HCT116 (cell line): ENCODE measurements at regions not wholly inside any gene's neighbourhood (a gene's known extent, or its start where the extent isn't known, plus 50 kb on each side); places are given as distances from the start of the nearest gene placed in this dataset.

ENCODE experiments used
- ATAC-seq: fragments of 200-7000 bp; cut with Tn5 transposase; 2 replicates; pipeline ENCODE4 v1.9.1; 2020; ENCODE audit warnings: mild to moderate bottlenecking, moderate library complexity
- BruUV-seq: library from RNA; stranded (reverse); fragments of 400-500 nt; replicated peaks from 2 replicates; lab custom pipeline; 2021; lab: Mats Ljungman, UMichigan
- CTCF ChIA-PET: fragments of 300-600 bp; sonication (Branson Sonifier 250); formaldehyde crosslinking; loops from one replicate; lab custom pipeline; 2021; ENCODE audit warnings: antibody characterized with exemption; lab: Charles Lee
- POLR2A ChIA-PET: fragments of 300-600, 350-600 bp; sonication (Branson Sonifier 250); formaldehyde crosslinking; loops from one replicate; lab custom pipeline; 2021; ENCODE audit warnings: antibody characterized with exemption; lab: Charles Lee
- RAD21 ChIA-PET, 2 experiments: fragments of 300-600 bp; sonication (Branson Sonifier 250); formaldehyde crosslinking; loops; one replicate each; lab custom pipeline; 2023; ENCODE audit warnings: low total read pairs in 2 of 2; ENCODE audit not compliant: uncharacterized antibody in 2 of 2, unreplicated experiment in 2 of 2, low non-redundant PET in 1 of 2; lab: Charles Lee
- DNase-seq: peaks from one replicate; pipeline ENCODE4 v3.0.0-alpha.2; 2010; ENCODE audit warnings: low read depth, low spot score
- H2AFZ ChIP-seq: fragments of 200-600 bp; shearing (Covaris generic), sonication (generic); 2 replicates; pipeline ENCODE4 v1.6.1; 2017; ENCODE audit warnings: low read depth, mixed run types, mixed read lengths, antibody characterized with exemption, low read length; ENCODE audit not compliant: poor library complexity, severe bottlenecking
- H3K27ac ChIP-seq: 2 replicates; pipeline ENCODE4 v1.5.1; 2012; ENCODE audit warnings: low read depth, low read length
- H3K27me3 ChIP-seq: fragments of 200-600 bp; sonication (generic); 2 replicates; pipeline ENCODE4 v1.6.1; 2016; ENCODE audit warnings: mixed run types, low read length, mixed read lengths; ENCODE audit not compliant: insufficient read depth
- H3K36me3 ChIP-seq, 2 experiments: fragments of 200-500 bp in 1 of 2; fragments of 200-600 bp in 1 of 2; sonication (Bioruptor generic) in 1 of 2; sonication (generic) in 1 of 2; 2 replicates each; pipeline versions ENCODE4 v1.5.1 to v1.6.1; 2014 to 2016; ENCODE audit warnings: low read length in 2 of 2, inconsistent platforms in 1 of 2, mixed read lengths in 1 of 2, mixed run types in 1 of 2; ENCODE audit not compliant: insufficient read depth in 2 of 2, control insufficient read depth in 1 of 2
- H3K4me1 ChIP-seq, 2 experiments: fragments of 200-600 bp in 1 of 2; sonication (generic) in 1 of 2; 2 replicates each; pipeline versions ENCODE4 v1.5.1 to v1.6.1; 2012 to 2017; ENCODE audit warnings: low read length in 2 of 2, inconsistent platforms in 1 of 2, mild to moderate bottlenecking in 1 of 2, mixed read lengths in 1 of 2, mixed run types in 1 of 2, moderate library complexity in 1 of 2; ENCODE audit not compliant: insufficient read depth in 2 of 2, control insufficient read depth in 1 of 2
- H3K4me2 ChIP-seq: fragments of 200-600 bp; sonication (generic); 2 replicates; pipeline ENCODE4 v1.6.1; 2017; ENCODE audit warnings: mixed run types, low read length, mixed read lengths
- H3K4me3 ChIP-seq, 2 experiments: fragments of 200-600 bp in 1 of 2; sonication (generic) in 1 of 2; replicated peaks in 1 of 2; 2 replicates each; pipeline ENCODE4 v1.5.1; 2011 to 2016; ENCODE audit warnings: low read length in 2 of 2, control low read depth in 1 of 2, low read depth in 1 of 2, mild to moderate bottlenecking in 1 of 2, mixed read lengths in 1 of 2, mixed run types in 1 of 2
- H3K79me2 ChIP-seq: fragments of 200-600 bp; sonication (generic); 2 replicates; pipeline ENCODE4 v1.6.1; 2017; ENCODE audit warnings: mild to moderate bottlenecking, mixed run types, low read length, moderate library complexity, mixed read lengths; ENCODE audit not compliant: insufficient read depth
- H3K9ac ChIP-seq: fragments of 200-600 bp; sonication (generic); 2 replicates; pipeline ENCODE4 v1.6.1; 2016; ENCODE audit warnings: low read length, mixed read lengths
- H3K9me2 ChIP-seq: fragments of 200-600 bp; sonication (generic), shearing (Covaris generic); 2 replicates; pipeline ENCODE4 v1.6.1; 2017; ENCODE audit warnings: mixed run types, mild to moderate bottlenecking, moderate library complexity; ENCODE audit not compliant: insufficient read depth
- H3K9me3 ChIP-seq, 2 experiments: fragments of 200-500 bp in 1 of 2; fragments of 200-600 bp in 1 of 2; sonication (Bioruptor generic) in 1 of 2; sonication (generic) in 1 of 2; 2 replicates each; pipeline ENCODE4 v1.6.1; 2014 to 2017; ENCODE audit warnings: low read length in 2 of 2, mixed read lengths in 2 of 2, inconsistent platforms in 1 of 2, low read depth in 1 of 2, mild to moderate bottlenecking in 1 of 2, mixed run types in 1 of 2, moderate library complexity in 1 of 2; ENCODE audit not compliant: control insufficient read depth in 1 of 2, insufficient read depth in 1 of 2
- H4K20me1 ChIP-seq: fragments of 200-600 bp; sonication (generic), shearing (Covaris generic); 2 replicates; pipeline ENCODE4 v1.6.1; 2017; ENCODE audit warnings: mixed run types, mild to moderate bottlenecking, moderate library complexity; ENCODE audit not compliant: insufficient read depth
- CBX3 ChIP-seq: IDR thresholded peaks from 2 replicates; pipeline ENCODE4 v1.6.1; 2012; ENCODE audit warnings: low read depth
- EZH2 ChIP-seq: fragments of 200-600 bp; sonication (generic); IDR thresholded peaks from 2 replicates; pipeline ENCODE4 v1.6.1; 2017; ENCODE audit warnings: antibody characterized with exemption, mixed run types
- POLR2A ChIP-seq: IDR thresholded peaks from 2 replicates; pipeline ENCODE4 v1.7.0; 2011; ENCODE audit warnings: borderline replicate concordance; ENCODE audit not compliant: insufficient read depth, insufficient read length; ENCODE audit errors: extremely low read depth
- POLR2AphosphoS5 ChIP-seq: IDR thresholded peaks from 2 replicates; pipeline ENCODE4 v1.6.1; 2011; ENCODE audit warnings: mild to moderate bottlenecking, low read depth, low read length, moderate library complexity
- RAD21 ChIP-seq: IDR thresholded peaks from 2 replicates; pipeline ENCODE4 v1.6.1; 2012; ENCODE audit warnings: low read depth, mild to moderate bottlenecking
- SIN3A ChIP-seq: IDR thresholded peaks from 2 replicates; pipeline ENCODE4 v1.6.1; 2012; ENCODE audit warnings: low read depth
- SP1 ChIP-seq: IDR thresholded peaks from 2 replicates; pipeline ENCODE4 v1.6.1; 2012; ENCODE audit warnings: low read depth
- SRF ChIP-seq: IDR thresholded peaks from 2 replicates; pipeline ENCODE4 v1.6.1; 2012; ENCODE audit warnings: low read depth
- TCF7L2 ChIP-seq: IDR thresholded peaks from 2 replicates; pipeline ENCODE4 v1.7.0; 2011; ENCODE audit warnings: borderline replicate concordance, inconsistent platforms; ENCODE audit not compliant: insufficient read depth, insufficient read length; ENCODE audit errors: extremely low read depth
- YY1 ChIP-seq: IDR thresholded peaks from 2 replicates; pipeline ENCODE4 v1.6.1; 2011; ENCODE audit warnings: low read length, low read depth, moderate library complexity, mild to moderate bottlenecking; ENCODE audit not compliant: insufficient replicate concordance; ENCODE audit errors: extremely low read depth
- ZFX ChIP-seq: fragments of 450-650 bp; IDR thresholded peaks from 2 replicates; pipeline ENCODE4 v1.6.1; 2017
- ZNF274 ChIP-seq: fragments of 200-500 bp; sonication (Bioruptor generic); IDR thresholded peaks from 2 replicates; pipeline ENCODE4 v1.6.1; 2014; ENCODE audit warnings: mild to moderate bottlenecking, low read depth, low read length, inconsistent platforms
- intact Hi-C: fragments of 100-400 bp; cut with micrococcal nuclease; formaldehyde crosslinking; loops from 2 replicates; pipeline ENCODE4 v1.10.0; 2022
- TF ChIP-seq, protein P1 (sequence below), 3 experiments: fragments of 200-600 bp in 1 of 3; sonication (generic) in 1 of 3; IDR thresholded peaks in 2 of 3; conservative IDR thresholded peaks in 1 of 3; 2 replicates each; pipeline ENCODE4 v1.5.1; 2012 to 2017; ENCODE audit warnings: low read depth in 2 of 3, low read length in 2 of 3, antibody characterized with exemption in 1 of 3, borderline replicate concordance in 1 of 3, control low read depth in 1 of 3, mild to moderate bottlenecking in 1 of 3, mixed read lengths in 1 of 3, mixed run types in 1 of 3, moderate library complexity in 1 of 3; ENCODE audit not compliant: insufficient read depth in 1 of 3
- TF ChIP-seq, protein P2 (sequence below): IDR thresholded peaks from 2 replicates; pipeline ENCODE4 v1.6.1; 2012; ENCODE audit warnings: low read depth

DNA sequence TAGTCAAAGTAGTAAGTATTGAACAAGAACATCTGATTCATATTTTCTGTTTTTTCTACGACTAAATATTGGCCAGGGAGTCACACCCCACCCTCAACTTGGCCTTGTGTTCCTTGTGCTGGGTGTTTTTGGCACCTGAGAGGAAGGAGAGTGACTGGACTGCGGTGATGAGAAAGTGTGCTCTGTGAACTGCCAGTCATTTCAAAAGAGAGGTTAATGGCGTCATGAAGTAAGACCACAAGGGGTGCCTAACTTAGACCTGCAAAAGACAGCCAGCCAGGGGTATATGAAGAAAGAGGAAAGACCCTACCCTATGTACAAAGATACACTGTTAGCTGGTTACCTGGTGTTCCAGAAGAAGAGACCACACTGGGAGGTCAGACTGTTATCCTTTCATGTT, 58.4 kb upstream of the COL8A1 start:
- TF ChIP-seq POLR2AphosphoS5 (no peak), EZH2 (no peak), CBX3 (no peak), SP1 (no peak), SIN3A (no peak), ZFX (no peak), SRF (no peak), YY1 (no peak), RAD21 (no peak), TCF7L2 (no peak), ZNF274 (no peak), POLR2A (no peak)
- TF ChIP-seq, protein P1, sequence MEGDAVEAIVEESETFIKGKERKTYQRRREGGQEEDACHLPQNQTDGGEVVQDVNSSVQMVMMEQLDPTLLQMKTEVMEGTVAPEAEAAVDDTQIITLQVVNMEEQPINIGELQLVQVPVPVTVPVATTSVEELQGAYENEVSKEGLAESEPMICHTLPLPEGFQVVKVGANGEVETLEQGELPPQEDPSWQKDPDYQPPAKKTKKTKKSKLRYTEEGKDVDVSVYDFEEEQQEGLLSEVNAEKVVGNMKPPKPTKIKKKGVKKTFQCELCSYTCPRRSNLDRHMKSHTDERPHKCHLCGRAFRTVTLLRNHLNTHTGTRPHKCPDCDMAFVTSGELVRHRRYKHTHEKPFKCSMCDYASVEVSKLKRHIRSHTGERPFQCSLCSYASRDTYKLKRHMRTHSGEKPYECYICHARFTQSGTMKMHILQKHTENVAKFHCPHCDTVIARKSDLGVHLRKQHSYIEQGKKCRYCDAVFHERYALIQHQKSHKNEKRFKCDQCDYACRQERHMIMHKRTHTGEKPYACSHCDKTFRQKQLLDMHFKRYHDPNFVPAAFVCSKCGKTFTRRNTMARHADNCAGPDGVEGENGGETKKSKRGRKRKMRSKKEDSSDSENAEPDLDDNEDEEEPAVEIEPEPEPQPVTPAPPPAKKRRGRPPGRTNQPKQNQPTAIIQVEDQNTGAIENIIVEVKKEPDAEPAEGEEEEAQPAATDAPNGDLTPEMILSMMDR (IDR thresholded peaks at IDR 0.05 in 2 of 3, conservative IDR thresholded peaks at IDR 0.05 in 1 of 3; ENCODE audit: borderline replicate concordance in 1 of 3, insufficient read depth in 1 of 3, low read depth in 2 of 3, low read length in 2 of 3), result no peak
- TF ChIP-seq, protein P2, sequence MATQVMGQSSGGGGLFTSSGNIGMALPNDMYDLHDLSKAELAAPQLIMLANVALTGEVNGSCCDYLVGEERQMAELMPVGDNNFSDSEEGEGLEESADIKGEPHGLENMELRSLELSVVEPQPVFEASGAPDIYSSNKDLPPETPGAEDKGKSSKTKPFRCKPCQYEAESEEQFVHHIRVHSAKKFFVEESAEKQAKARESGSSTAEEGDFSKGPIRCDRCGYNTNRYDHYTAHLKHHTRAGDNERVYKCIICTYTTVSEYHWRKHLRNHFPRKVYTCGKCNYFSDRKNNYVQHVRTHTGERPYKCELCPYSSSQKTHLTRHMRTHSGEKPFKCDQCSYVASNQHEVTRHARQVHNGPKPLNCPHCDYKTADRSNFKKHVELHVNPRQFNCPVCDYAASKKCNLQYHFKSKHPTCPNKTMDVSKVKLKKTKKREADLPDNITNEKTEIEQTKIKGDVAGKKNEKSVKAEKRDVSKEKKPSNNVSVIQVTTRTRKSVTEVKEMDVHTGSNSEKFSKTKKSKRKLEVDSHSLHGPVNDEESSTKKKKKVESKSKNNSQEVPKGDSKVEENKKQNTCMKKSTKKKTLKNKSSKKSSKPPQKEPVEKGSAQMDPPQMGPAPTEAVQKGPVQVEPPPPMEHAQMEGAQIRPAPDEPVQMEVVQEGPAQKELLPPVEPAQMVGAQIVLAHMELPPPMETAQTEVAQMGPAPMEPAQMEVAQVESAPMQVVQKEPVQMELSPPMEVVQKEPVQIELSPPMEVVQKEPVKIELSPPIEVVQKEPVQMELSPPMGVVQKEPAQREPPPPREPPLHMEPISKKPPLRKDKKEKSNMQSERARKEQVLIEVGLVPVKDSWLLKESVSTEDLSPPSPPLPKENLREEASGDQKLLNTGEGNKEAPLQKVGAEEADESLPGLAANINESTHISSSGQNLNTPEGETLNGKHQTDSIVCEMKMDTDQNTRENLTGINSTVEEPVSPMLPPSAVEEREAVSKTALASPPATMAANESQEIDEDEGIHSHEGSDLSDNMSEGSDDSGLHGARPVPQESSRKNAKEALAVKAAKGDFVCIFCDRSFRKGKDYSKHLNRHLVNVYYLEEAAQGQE, result no peak
- POLR2A ChIA-PET, result no interaction called here
- no peaks in the 10 kb centered on the region for H3K9me3 ChIP-seq
- CTCF ChIA-PET, result no interaction called here
- no peaks in the 10 kb centered on the region for H3K79me2 ChIP-seq
- H3K9me2 ChIP-seq, result no peaks in the 10 kb centered on the region
- no peaks in the 10 kb centered on the region for H3K4me1 ChIP-seq
- H2AFZ ChIP-seq, result no peak overlapping the region
- H3K27ac ChIP-seq, result no peak overlapping the region
- DNase-seq, result no peak
- H3K27me3 ChIP-seq, result peaks cover 33% of the 10 kb centered on the region
- H4K20me1 ChIP-seq, result no peaks in the 10 kb centered on the region
- no peak overlapping the region for H3K9ac ChIP-seq
- intact Hi-C loops, result no loop called here
- H3K36me3 ChIP-seq, result no peaks in the 10 kb centered on the region
- no peak overlapping the region for H3K4me2 ChIP-seq
- no peak for ATAC-seq
- no TSS peak for BruUV-seq
- RAD21 ChIA-PET, result no interaction called here
- no peak overlapping the region for H3K4me3 ChIP-seq
